Skeletal muscle satellite cell (primary cell): ENCODE measurements at regions not wholly inside any gene's neighbourhood (a gene's known extent, or its start where the extent isn't known, plus 50 kb on each side); places are given as distances from the start of the nearest gene placed in this dataset. TPM values are rescaled to one million over a fixed set of nuclear protein-coding genes. Genes with fewer than 3 reads are reported as not detected.

Experiments
- small RNA-seq: library from RNA; depleted of rRNA; stranded (forward); fragments of <200 nt; gene quantifications from one replicate; pipeline ENCODE3, GENCODE V24; 2012

Small RNAs in the stretch of these regions (small RNA-seq; reads per million reads assigned to genes)
- gene AC093813.1 (not detected), gene RF00019 (not detected)
